T-helper 2 cell treated with Interferon-gamma antibody and Interleukin-4, amounts not matched to agents 100 ng/mL and 5 ng/mL, for 36 hours (primary cell): ENCODE measurements at regions not wholly inside any gene's neighbourhood (a gene's known extent, or its start where the extent isn't known, plus 50 kb on each side); places are given as distances from the start of the nearest gene placed in this dataset.
"Not testable (repeated sequence)": the region's sequence is repeated elsewhere in the genome, so short reads cannot be mapped to it uniquely, and the experiment has no call there.

Source experiments
- intact Hi-C: fragments of 100-400 bp; cut with micrococcal nuclease; formaldehyde crosslinking; loops from one replicate; pipeline ENCODE4 v1.15.1; 2023

- intact Hi-C loops: no loop called here
Observed at GRCh38 chr13:84784443-84785153, 902.3 kb upstream of the SLITRK1 start.

DNA sequence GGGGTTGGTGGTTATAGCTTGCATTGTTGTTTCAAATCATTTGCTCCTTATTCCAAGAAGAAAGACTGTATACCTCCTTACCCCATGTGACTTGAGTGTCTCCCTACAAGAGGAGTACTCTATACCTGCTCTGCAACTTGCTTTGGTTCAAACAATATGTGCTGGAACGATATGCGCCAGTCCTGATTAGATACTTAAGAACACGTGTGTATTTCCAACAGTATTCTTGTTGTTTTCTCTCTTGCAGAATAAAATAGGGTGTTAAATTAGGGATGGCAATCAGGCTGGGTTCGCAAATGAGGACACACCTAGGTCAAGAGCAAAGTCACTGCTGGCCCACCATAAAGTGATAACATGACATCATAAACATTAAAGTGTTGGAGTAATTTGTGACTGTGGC is 895.0 kb upstream of the SLITRK1 start:
- intact Hi-C loops: no loop called here

- intact Hi-C loops: no loop called here
Observed at GRCh38 chr13:84776593-84776992, 894.3 kb upstream of the SLITRK1 start.

- intact Hi-C loops: not testable (repeated sequence)
Observed at GRCh38 chr13:84775920-84776319, 893.6 kb upstream of the SLITRK1 start.

- intact Hi-C loops: no loop called here
Observed at GRCh38 chr13:84774111-84774510, 891.8 kb upstream of the SLITRK1 start.

DNA sequence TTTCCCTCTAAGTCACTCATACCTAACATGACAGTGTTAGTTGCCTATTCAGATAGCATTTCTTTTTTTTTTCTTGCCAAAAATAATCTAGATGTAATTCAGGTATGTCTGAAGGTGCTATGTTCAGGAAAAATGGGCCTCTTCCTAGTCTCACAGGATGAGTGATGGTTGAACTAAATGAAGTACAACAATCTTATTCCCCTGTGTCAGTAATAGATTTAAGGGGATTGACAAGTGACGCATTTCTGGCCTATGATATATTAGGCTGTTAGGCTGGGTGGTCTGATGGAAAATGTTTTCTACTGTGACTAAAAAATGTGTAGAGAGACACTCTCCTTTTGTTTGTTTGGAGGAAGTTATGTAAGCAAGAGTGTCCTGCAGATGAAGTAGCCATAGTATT is 878.7 kb upstream of the SLITRK1 start:
- intact Hi-C loops: no loop called here

DNA sequence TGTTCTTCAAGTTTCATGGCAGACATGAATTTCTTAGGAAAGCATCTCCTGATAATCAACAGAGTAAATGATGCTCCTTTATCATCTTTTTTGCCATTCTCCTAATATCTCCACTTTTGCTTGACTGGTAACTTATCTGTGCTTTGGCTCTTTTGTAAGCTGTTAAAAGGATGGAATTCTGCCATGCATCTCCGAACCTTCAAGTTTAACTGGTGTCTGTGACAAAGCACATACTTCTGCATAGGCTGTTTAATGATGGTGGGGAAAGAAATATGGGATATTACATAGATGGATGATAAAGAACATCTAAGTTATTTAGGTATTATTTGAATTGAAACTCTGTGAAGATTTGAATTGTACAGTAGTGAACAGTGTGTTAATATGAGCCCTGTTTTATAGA is 866.9 kb upstream of the SLITRK1 start:
- intact Hi-C loops: no loop called here

GRCh38 chr13:84745051-84745551 is 862.8 kb upstream of the SLITRK1 start:
- intact Hi-C loops: no loop called here

DNA sequence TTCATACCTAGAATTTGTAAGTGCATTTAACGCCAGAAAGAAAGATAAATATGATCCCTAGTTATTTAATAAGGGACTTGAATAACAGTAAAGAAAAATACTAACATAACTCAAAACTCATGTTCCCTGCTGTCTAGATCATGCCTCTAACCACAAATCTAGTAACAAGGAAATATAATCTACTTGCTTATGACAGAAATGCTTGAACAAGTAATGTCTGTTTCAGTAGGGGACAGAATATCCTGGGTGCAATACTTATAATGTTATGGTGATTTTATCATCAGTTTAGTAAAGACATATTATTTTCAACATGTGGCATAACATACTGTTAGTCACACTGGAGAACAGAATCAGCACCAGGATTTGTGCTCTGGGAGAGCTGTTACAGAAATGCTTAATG is 861.9 kb upstream of the SLITRK1 start:
- intact Hi-C loops: no loop called here

DNA sequence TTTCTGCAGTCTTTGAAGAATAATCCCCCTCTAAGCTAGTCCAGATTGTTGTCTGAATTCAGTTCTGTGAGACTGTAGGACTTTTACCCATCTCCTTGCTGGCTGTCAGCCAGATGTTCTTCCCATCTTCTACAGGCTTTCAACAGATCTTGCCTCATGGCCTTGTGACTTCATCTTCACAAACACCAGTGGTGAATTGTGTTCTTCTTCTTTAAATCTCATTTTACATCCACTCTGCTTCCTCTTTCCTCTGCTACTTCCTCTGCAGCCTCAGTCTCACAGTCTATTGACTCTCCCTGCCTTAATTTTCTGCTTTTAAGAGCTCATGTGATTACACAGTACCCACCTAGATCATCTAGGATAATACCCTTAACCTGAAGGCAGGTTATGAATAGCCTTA is 859.0 kb upstream of the SLITRK1 start:
- intact Hi-C loops: no loop called here

GRCh38 chr13:84739021-84739420 is 856.7 kb upstream of the SLITRK1 start:
- intact Hi-C loops: no loop called here

DNA sequence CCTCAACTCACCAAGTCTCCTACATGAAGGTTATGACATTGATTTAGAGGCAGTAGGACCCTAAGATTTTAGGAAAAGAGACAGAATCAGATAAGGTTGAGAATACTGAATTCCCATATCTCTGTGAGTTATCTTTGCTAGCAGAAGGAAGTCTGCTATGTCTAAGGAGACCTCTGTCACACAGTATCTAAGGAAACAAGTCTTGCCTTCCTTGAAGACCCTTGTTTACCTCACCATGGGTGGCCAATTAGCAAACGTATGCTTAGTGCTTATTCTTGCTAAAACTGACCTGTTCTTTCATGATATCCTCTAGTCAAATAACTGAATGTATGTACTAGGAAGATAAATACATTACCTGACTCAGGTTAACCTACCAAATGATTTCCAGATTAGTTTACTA is 855.4 kb upstream of the SLITRK1 start:
- intact Hi-C loops: no loop called here

- intact Hi-C loops: no loop called here
Observed at GRCh38 chr13:84730376-84730775, 848.1 kb upstream of the SLITRK1 start.

DNA sequence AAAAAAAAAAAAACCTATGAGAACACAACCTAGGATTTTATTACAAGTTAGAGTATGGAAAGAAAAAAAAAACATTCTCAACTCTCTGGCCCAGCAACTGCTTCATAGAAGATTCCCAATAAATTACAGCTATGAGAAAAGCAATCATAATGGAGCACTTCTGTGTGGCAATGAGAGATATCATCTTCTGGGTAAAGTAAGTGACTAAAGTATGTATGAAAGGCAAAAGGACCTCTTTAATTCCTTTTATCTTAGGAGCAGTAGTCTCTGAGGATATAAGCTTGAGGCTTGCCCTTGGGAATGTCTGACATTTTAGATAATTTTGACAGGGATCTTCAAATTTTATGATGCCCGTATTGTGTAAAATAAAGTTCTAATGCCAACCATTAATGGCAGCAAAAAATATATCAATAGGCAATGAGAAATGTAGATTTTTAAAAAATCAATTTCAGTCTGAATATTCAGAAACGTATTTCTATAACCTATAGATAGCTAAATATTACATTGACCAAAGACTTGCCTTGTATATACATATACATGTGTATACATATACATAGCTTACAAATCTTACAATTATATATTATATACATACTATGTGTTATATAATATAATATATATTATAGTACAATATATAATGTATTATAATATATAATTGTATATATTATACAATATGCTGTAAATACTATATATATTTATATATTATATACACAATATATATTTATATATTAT is 823.9 kb upstream of the SLITRK1 start:
- intact Hi-C loops: no loop called here

GRCh38 chr13:84702174-84702573 is 819.9 kb upstream of the SLITRK1 start:
- intact Hi-C loops: no loop called here

GRCh38 chr13:84697591-84697990 is 815.3 kb upstream of the SLITRK1 start:
- intact Hi-C loops: not testable (repeated sequence)

- intact Hi-C loops: no loop called here
Observed at GRCh38 chr13:84686973-84687372, 804.7 kb upstream of the SLITRK1 start.

- intact Hi-C loops: no loop called here
Observed at GRCh38 chr13:84686458-84686857, 804.2 kb upstream of the SLITRK1 start.

DNA sequence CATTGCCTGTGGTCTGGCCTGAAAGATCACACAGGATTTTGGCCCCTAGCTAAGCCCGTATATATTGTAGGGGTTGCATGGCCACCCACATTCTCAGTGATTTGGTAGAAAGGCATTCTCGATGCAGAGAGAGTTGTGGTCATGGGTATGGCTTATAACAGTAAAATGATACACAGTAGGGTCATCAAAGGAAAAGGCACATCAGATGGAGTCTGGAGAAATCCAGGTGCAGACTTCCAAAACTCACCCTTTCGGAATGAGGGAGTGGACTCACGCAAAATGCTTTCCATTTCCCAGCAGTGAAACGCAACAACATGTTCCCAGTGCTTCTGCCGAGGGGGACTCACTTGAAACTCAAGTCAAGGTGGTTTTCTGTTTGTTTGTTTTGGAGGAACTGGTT is 802.5 kb upstream of the SLITRK1 start:
- intact Hi-C loops: no loop called here

GRCh38 chr13:84684048-84684662 is 801.9 kb upstream of the SLITRK1 start:
- intact Hi-C loops: no loop called here

DNA sequence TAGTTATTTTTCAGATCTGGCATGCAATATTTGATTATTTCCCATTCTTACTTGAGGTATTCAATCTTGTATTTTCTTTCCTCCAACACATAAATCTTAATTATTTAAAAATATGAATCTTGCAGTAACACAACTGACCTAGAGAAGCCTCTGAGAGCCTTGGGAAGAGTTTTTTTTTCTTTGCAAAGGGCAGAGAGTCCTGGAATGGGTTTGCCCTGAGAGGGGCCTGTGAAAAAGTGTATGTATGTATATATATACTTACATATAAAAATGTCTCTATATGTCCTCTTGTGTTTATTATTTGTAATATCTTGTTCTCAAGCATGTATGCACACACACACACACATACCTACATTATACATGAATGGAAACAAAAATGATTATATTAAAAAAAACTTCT is 801.2 kb upstream of the SLITRK1 start:
- intact Hi-C loops: no loop called here

DNA sequence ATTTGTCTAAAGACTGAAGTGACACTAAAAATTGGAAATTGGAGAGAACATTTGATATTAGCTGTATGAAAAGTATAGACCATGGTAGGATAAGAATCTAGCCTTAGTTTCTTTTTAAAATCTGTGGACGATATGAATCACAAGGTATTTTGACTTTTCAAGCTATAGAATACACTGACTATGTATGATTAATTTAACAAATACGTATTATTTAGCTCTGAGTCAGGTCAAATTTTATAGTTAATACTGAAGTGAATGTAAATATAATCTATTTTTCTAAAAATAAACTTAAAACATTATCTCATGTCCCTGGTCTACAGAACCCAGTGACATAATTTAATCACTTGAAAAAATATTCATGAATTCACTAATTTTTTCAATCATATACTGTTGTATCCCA is 795.6 kb upstream of the SLITRK1 start:
- intact Hi-C loops: no loop called here
